Fibroblast of lung (primary cell): ENCODE measurements at regions not wholly inside any gene's neighbourhood (a gene's known extent, or its start where the extent isn't known, plus 50 kb on each side); places are given as distances from the start of the nearest gene placed in this dataset.

Source experiments
- CTCF ChIP-seq, 2 donors: IDR thresholded peaks in 1 of 2; conservative IDR thresholded peaks in 1 of 2; 1 replicate in 1 of 2; 2 replicates in 1 of 2; pipeline ENCODE4 v1.5.1; 2011 to 2012; ENCODE audit warnings: low read length in 2 of 2, control low read depth in 1 of 2, inconsistent platforms in 1 of 2, low read depth in 1 of 2, mild to moderate bottlenecking in 1 of 2
- EZH2 ChIP-seq: IDR thresholded peaks from 2 replicates; pipeline ENCODE4 v1.5.1; 2012; ENCODE audit warnings: low read length, control low read depth, mild to moderate bottlenecking; ENCODE audit errors: missing control alignments

- TF ChIP-seq CTCF (conservative IDR thresholded peaks at IDR 0.05 in 1 of 2, IDR thresholded peaks at IDR 0.05 in 1 of 2; ENCODE audit: low read depth in 1 of 2, low read length in 2 of 2) (no peak), EZH2 (no peak)
Measured at GRCh38 chr14:103204852-103205540, 81.7 kb downstream of the TNFAIP2 start.
